ENCODE measurements at regions not wholly inside any gene's neighbourhood (a gene's known extent, or its start where the extent isn't known, plus 50 kb on each side); places are given as distances from the start of the nearest gene placed in this dataset.

- TF ChIP-seq, protein P1, sequence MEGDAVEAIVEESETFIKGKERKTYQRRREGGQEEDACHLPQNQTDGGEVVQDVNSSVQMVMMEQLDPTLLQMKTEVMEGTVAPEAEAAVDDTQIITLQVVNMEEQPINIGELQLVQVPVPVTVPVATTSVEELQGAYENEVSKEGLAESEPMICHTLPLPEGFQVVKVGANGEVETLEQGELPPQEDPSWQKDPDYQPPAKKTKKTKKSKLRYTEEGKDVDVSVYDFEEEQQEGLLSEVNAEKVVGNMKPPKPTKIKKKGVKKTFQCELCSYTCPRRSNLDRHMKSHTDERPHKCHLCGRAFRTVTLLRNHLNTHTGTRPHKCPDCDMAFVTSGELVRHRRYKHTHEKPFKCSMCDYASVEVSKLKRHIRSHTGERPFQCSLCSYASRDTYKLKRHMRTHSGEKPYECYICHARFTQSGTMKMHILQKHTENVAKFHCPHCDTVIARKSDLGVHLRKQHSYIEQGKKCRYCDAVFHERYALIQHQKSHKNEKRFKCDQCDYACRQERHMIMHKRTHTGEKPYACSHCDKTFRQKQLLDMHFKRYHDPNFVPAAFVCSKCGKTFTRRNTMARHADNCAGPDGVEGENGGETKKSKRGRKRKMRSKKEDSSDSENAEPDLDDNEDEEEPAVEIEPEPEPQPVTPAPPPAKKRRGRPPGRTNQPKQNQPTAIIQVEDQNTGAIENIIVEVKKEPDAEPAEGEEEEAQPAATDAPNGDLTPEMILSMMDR (IDR thresholded peaks at IDR 0.05): no peak
- TF ChIP-seq POLR2A (IDR thresholded peaks at IDR 0.05; ENCODE audit: low read depth): no peak
These were observed 79.1 kb upstream of the FSTL4 start for GRCh38 chr5:133691448-133691847.
